Endothelial cell of umbilical vein (primary cell): ENCODE measurements at regions not wholly inside any gene's neighbourhood (a gene's known extent, or its start where the extent isn't known, plus 50 kb on each side); places are given as distances from the start of the nearest gene placed in this dataset.
"Not testable (repeated sequence)": the region's sequence is repeated elsewhere in the genome, so short reads cannot be mapped to it uniquely, and the experiment has no call there.

Source experiments
- BruUV-seq: library from RNA; stranded (reverse); fragments of 400-500 nt; replicated peaks from 2 replicates; lab custom pipeline; 2021; lab: Mats Ljungman, UMichigan
- CTCF ChIA-PET: fragments of 300-600, 350-600 bp; sonication (Branson Sonifier 250); formaldehyde crosslinking; loops from one replicate; lab custom pipeline; 2021; ENCODE audit warnings: antibody characterized with exemption, inconsistent platforms; lab: Charles Lee
- POLR2A ChIA-PET: fragments of 300-600, 350-600 bp; sonication (Branson Sonifier 250); formaldehyde crosslinking; loops from one replicate; lab custom pipeline; 2021; ENCODE audit warnings: antibody characterized with exemption, inconsistent platforms; lab: Charles Lee
- DNase-seq: peaks from one replicate; pipeline ENCODE4 v3.0.0-alpha.2; 2011; ENCODE audit warnings: low read depth, low spot score
- FAIRE-seq: peaks from 2 replicates; lab custom pipeline; 2011; peaks lifted over from hg19 to GRCh38; lab: Jason Lieb, UNC
- H2AFZ ChIP-seq: 2 replicates; pipeline ENCODE4 v1.6.0; 2012; ENCODE audit warnings: low read depth, low read length, control low read depth, inconsistent platforms
- H3K27ac ChIP-seq: 2 replicates; pipeline ENCODE4 v1.5.1; 2011; ENCODE audit warnings: low read depth, mild to moderate bottlenecking, control low read depth, low read length, moderate library complexity; ENCODE audit not compliant: insufficient read depth
- H3K27me3 ChIP-seq, 2 experiments: 2 replicates each; pipeline versions ENCODE4 v1.6.0 to v1.6.1; 2011; ENCODE audit warnings: low read length in 2 of 2, mixed read lengths in 1 of 2; ENCODE audit not compliant: control insufficient read depth in 2 of 2, insufficient read depth in 2 of 2
- H3K36me3 ChIP-seq, 2 experiments: 2 replicates in 1 of 2; 3 replicates in 1 of 2; pipeline ENCODE4 v1.5.1; 2011; ENCODE audit warnings: low read length in 2 of 2, mild to moderate bottlenecking in 1 of 2, moderate library complexity in 1 of 2; ENCODE audit not compliant: control insufficient read depth in 2 of 2, insufficient read depth in 2 of 2; ENCODE audit errors: extremely low read depth in 1 of 2
- H3K4me1 ChIP-seq: 3 replicates; pipeline ENCODE4 v1.5.1; 2011; ENCODE audit warnings: mild to moderate bottlenecking, low read length; ENCODE audit not compliant: control insufficient read depth, insufficient read depth; ENCODE audit errors: extremely low read depth
- H3K4me2 ChIP-seq: 2 replicates; pipeline ENCODE4 v1.6.1; 2011; ENCODE audit warnings: low read length, control low read depth, mixed read lengths; ENCODE audit not compliant: insufficient read depth
- H3K4me3 ChIP-seq, 3 experiments: fragments of 200-600 bp in 1 of 3; sonication (generic), shearing (Covaris generic) in 1 of 3; replicated peaks in 1 of 3; 2 replicates each; pipeline ENCODE4 v1.5.1; 2011 to 2016; ENCODE audit warnings: control low read depth in 3 of 3, low read length in 3 of 3, mild to moderate bottlenecking in 2 of 3, inconsistent platforms in 1 of 3, low read depth in 1 of 3, moderate library complexity in 1 of 3; ENCODE audit not compliant: insufficient read depth in 1 of 3
- H3K79me2 ChIP-seq: 2 replicates; pipeline ENCODE4 v1.6.0; 2012; ENCODE audit warnings: low read length, inconsistent platforms; ENCODE audit not compliant: control insufficient read depth, insufficient read depth
- H3K9ac ChIP-seq: replicated peaks from 2 replicates; pipeline ENCODE3; 2011; ENCODE audit warnings: low read length, control low read depth; ENCODE audit not compliant: insufficient read depth; ENCODE audit errors: extremely low read depth
- H3K9me1 ChIP-seq: replicated peaks from 3 replicates; pipeline ENCODE4 v1.6.0; 2011; ENCODE audit warnings: mild to moderate bottlenecking, low read length; ENCODE audit not compliant: control insufficient read depth, insufficient read depth; ENCODE audit errors: extremely low read depth
- H3K9me3 ChIP-seq: replicated peaks from 2 replicates; pipeline ENCODE4 v1.5.1; 2012; ENCODE audit warnings: low read length, inconsistent platforms; ENCODE audit not compliant: control insufficient read depth, insufficient read depth
- H4K20me1 ChIP-seq: replicated peaks from 2 replicates; pipeline ENCODE3; 2011; ENCODE audit warnings: mild to moderate bottlenecking, low read length; ENCODE audit not compliant: control insufficient read depth, insufficient read depth; ENCODE audit errors: extremely low read depth
- EZH2 ChIP-seq: IDR thresholded peaks from 2 replicates; pipeline ENCODE4 v1.6.1; 2012; ENCODE audit warnings: borderline replicate concordance, low read depth, mild to moderate bottlenecking, moderate library complexity, low read length, inconsistent platforms; ENCODE audit not compliant: severe bottlenecking
- FOS ChIP-seq: IDR thresholded peaks from 2 replicates; pipeline ENCODE4 v1.6.1; 2011; ENCODE audit warnings: mild to moderate bottlenecking, low read length, moderate library complexity, borderline replicate concordance; ENCODE audit not compliant: insufficient read depth
- GATA2 ChIP-seq: IDR thresholded peaks from 2 replicates; pipeline ENCODE4 v1.7.0; 2011; ENCODE audit warnings: low read depth, mild to moderate bottlenecking, moderate library complexity, mixed read lengths, low read length; ENCODE audit not compliant: insufficient read length, insufficient read depth
- JUN ChIP-seq: IDR thresholded peaks from 2 replicates; pipeline ENCODE4 v1.6.1; 2011; ENCODE audit warnings: borderline replicate concordance, low read depth; ENCODE audit not compliant: insufficient read length, insufficient read depth
- MAX ChIP-seq: IDR thresholded peaks from 2 replicates; pipeline ENCODE4 v1.6.1; 2011; ENCODE audit not compliant: insufficient read depth, insufficient read length
- MYC ChIP-seq: IDR thresholded peaks from one replicate; pipeline ENCODE4 v1.6.1; 2011; ENCODE audit warnings: mild to moderate bottlenecking, low read depth, low read length
- POLR2A ChIP-seq: IDR thresholded peaks from 2 replicates; pipeline ENCODE4 v1.6.1; 2012; ENCODE audit warnings: low read depth, mild to moderate bottlenecking, control low read depth, low read length
- POLR2AphosphoS5 ChIP-seq: IDR thresholded peaks from 2 replicates; pipeline ENCODE4 v1.6.1; 2012; ENCODE audit warnings: low read depth, mild to moderate bottlenecking, control low read depth, low read length, moderate library complexity; ENCODE audit not compliant: insufficient read depth
- dilution Hi-C: fragments of 300-500 bp; cut with MboI; formaldehyde crosslinking; loops from one replicate; pipeline ENCODE4 v1.15.0; 2019; ENCODE audit warnings: low sequenced_read_pairs; ENCODE audit not compliant: extremely low pct_ligation_motif_present
- intact Hi-C: fragments of 100-400 bp; cut with micrococcal nuclease; formaldehyde crosslinking; loops from one replicate; pipeline ENCODE4 v1.10.0; 2022
- TF ChIP-seq, protein P1 (sequence below), 2 donors: IDR thresholded peaks; 1 replicate in 1 of 2; 2 replicates in 1 of 2; pipeline ENCODE4 v1.5.1; 2011; ENCODE audit warnings: low read length in 2 of 2, mild to moderate bottlenecking in 2 of 2, moderate library complexity in 2 of 2, control low read depth in 1 of 2, inconsistent platforms in 1 of 2, low read depth in 1 of 2; ENCODE audit not compliant: insufficient read depth in 1 of 2; ENCODE audit errors: extremely low read depth in 1 of 2

GRCh38 chr12:42012501-42012900 is 132.2 kb downstream of the GXYLT1 start:
- H3K27ac ChIP-seq, H3K79me2 ChIP-seq, intact Hi-C loops, H3K4me3 ChIP-seq, FAIRE-seq, H3K4me1 ChIP-seq, H3K4me2 ChIP-seq, POLR2A ChIA-PET, H3K9me3 ChIP-seq, BruUV-seq, H2AFZ ChIP-seq, H3K27me3 ChIP-seq, H3K36me3 ChIP-seq, H3K9ac ChIP-seq, dilution Hi-C loops, DNase-seq, H3K9me1 ChIP-seq, H4K20me1 ChIP-seq: not testable (repeated sequence)
- CTCF ChIA-PET, result interaction anchor here (1.3 to 5.2 kb wide), 3 partner anchors 10 to 146 kb away, joined by 4 to 21 read pairs (median 6); no protein-coding TSS in a partner anchor

- H3K4me1 ChIP-seq, result no peaks in the 10 kb centered on the region
- no peaks in the 10 kb centered on the region for H3K36me3 ChIP-seq
- H3K9me3 ChIP-seq, result no peaks in the 10 kb centered on the region
- no peaks in the 10 kb centered on the region for H3K9me1 ChIP-seq
- peaks cover 0 to 1% of the 10 kb centered on the region in 2 experiments for H3K27me3 ChIP-seq
- no peak overlapping the region for H3K9ac ChIP-seq
- BruUV-seq, result no TSS peak
- H2AFZ ChIP-seq, result no peak overlapping the region
- no peaks in the 10 kb centered on the region for H4K20me1 ChIP-seq
- no peak overlapping the region for H3K27ac ChIP-seq
- no peak for DNase-seq
- H3K4me3 ChIP-seq, result no peak overlapping the region
- TF ChIP-seq EZH2 (no peak), JUN (no peak), MYC (no peak), POLR2AphosphoS5 (no peak), FOS (no peak), POLR2A (no peak), GATA2 (no peak), MAX (no peak)
- TF ChIP-seq, protein P1, sequence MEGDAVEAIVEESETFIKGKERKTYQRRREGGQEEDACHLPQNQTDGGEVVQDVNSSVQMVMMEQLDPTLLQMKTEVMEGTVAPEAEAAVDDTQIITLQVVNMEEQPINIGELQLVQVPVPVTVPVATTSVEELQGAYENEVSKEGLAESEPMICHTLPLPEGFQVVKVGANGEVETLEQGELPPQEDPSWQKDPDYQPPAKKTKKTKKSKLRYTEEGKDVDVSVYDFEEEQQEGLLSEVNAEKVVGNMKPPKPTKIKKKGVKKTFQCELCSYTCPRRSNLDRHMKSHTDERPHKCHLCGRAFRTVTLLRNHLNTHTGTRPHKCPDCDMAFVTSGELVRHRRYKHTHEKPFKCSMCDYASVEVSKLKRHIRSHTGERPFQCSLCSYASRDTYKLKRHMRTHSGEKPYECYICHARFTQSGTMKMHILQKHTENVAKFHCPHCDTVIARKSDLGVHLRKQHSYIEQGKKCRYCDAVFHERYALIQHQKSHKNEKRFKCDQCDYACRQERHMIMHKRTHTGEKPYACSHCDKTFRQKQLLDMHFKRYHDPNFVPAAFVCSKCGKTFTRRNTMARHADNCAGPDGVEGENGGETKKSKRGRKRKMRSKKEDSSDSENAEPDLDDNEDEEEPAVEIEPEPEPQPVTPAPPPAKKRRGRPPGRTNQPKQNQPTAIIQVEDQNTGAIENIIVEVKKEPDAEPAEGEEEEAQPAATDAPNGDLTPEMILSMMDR (IDR thresholded peaks at IDR 0.05; ENCODE audit: extremely low read depth in 1 of 2, insufficient read depth in 1 of 2, low read depth in 1 of 2, low read length in 2 of 2), result no peak
- no peak overlapping the region for H3K4me2 ChIP-seq
- dilution Hi-C loops, result no loop called here
- CTCF ChIA-PET, result interaction anchor here (2.7 kb wide), 1 partner anchor 9 kb away, joined by 6 read pairs; no protein-coding TSS in a partner anchor
- no peaks in the 10 kb centered on the region for H3K79me2 ChIP-seq
- no peak for FAIRE-seq
- intact Hi-C loops, result no loop called here
- POLR2A ChIA-PET, result no interaction called here
Observed at GRCh38 chr12:42010715-42011114, 134.0 kb downstream of the GXYLT1 start.
